ENCODE measurements at regions not wholly inside any gene's neighbourhood (a gene's known extent, or its start where the extent isn't known, plus 50 kb on each side); places are given as distances from the start of the nearest gene placed in this dataset.

GRCh38 chr18:67385455-67385854 is 131.1 kb downstream of the DSEL start:
- no peak for TF ChIP-seq PBX3 (CRISPR knock-in tag; IDR thresholded peaks at IDR 0.05)
- no peak for TF ChIP-seq PATZ1 (tag by site-specific recombination; IDR thresholded peaks at IDR 0.05)
- TF ChIP-seq KLF9 (tag by site-specific recombination; IDR thresholded peaks at IDR 0.05; ENCODE audit: low read depth): no peak
- TF ChIP-seq CTCF (tag by site-specific recombination; IDR thresholded peaks at IDR 0.05): no peak
- TF ChIP-seq ZNF138 (tag by site-specific recombination; IDR thresholded peaks at IDR 0.05; ENCODE audit: borderline replicate concordance): no peak
- no peak for TF ChIP-seq ATF2 (tag by site-specific recombination; IDR thresholded peaks at IDR 0.05; ENCODE audit: low read depth)
- no peak for TF ChIP-seq ZNF366 (tag by site-specific recombination; conservative IDR thresholded peaks at IDR 0.05)
- TF ChIP-seq ZNF707 (tag by site-specific recombination; IDR thresholded peaks at IDR 0.05): no peak
- TF ChIP-seq TRIM28 (IDR thresholded peaks at IDR 0.05; ENCODE audit: borderline replicate concordance, low read length): no peak
- no peak for TF ChIP-seq ZNF416 (tag by site-specific recombination; IDR thresholded peaks at IDR 0.05)
- no peak for TF ChIP-seq KLF7 (tag by site-specific recombination; IDR thresholded peaks at IDR 0.05; ENCODE audit: borderline replicate concordance)
